EH (cell line): ENCODE measurements at regions not wholly inside any gene's neighbourhood (a gene's known extent, or its start where the extent isn't known, plus 50 kb on each side); places are given as distances from the start of the nearest gene placed in this dataset.

ENCODE experiments used
- DNase-seq: peaks from one replicate; pipeline ENCODE4 v3.0.0-alpha.2; 2015; ENCODE audit warnings: low read depth

DNA sequence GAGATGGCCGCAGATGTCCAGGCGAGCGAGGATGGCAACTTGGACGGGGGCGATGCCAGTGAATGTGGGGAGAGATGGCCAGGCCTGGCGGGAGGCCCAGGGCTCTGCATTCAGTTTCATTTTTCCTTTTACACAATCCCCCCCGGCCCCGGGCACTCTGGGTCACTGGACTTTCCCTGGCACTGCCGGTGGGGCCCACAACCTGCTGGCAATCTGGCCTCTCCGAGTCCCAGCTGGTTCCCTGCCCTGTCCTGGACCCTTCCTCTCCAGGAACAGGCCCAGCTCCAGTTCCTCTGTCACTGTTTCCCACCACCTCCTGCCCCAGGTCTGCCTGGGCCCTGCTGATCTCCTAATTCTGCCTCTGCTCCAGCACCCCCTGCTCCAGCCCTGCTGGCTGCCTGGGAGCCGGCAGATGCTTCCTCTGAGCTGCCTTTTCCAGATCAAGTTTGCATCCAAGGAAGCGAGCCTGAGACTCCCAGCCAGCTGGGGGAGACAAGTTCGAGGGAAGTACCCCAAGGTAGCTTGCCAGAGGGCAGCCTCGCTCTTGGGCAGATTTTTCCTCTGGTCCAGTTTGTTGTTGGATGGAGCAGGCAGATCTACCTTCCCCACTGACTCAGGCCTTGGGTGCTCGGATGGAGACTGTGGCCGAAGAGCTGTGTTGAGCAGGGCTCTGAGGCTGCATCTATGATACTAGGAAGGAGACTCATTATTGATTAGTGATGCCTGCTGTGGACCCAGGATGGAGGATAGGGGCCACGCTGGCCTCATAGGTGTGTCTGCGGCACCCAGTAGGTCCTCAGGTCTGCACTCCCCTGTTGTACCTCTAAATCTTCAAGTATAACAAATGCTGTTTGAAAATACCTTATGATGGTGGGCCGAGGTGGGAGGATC is 83.2 kb downstream of the CEBPB start:
- no peak for DNase-seq

- no peak for DNase-seq
Observed at GRCh38 chr20:50274570-50275430, 84.2 kb downstream of the CEBPB start.

GRCh38 chr20:50276119-50277063 is 85.8 kb downstream of the CEBPB start:
- DNase-seq: no peak

GRCh38 chr20:50277064-50277415 is 86.4 kb downstream of the CEBPB start:
- DNase-seq: no peak

- no peak for DNase-seq
Observed at GRCh38 chr20:50277460-50278376, 87.1 kb downstream of the CEBPB start.

GRCh38 chr20:50278377-50278683 is 87.7 kb downstream of the CEBPB start:
- peak; percentile 28 for DNase-seq

DNA sequence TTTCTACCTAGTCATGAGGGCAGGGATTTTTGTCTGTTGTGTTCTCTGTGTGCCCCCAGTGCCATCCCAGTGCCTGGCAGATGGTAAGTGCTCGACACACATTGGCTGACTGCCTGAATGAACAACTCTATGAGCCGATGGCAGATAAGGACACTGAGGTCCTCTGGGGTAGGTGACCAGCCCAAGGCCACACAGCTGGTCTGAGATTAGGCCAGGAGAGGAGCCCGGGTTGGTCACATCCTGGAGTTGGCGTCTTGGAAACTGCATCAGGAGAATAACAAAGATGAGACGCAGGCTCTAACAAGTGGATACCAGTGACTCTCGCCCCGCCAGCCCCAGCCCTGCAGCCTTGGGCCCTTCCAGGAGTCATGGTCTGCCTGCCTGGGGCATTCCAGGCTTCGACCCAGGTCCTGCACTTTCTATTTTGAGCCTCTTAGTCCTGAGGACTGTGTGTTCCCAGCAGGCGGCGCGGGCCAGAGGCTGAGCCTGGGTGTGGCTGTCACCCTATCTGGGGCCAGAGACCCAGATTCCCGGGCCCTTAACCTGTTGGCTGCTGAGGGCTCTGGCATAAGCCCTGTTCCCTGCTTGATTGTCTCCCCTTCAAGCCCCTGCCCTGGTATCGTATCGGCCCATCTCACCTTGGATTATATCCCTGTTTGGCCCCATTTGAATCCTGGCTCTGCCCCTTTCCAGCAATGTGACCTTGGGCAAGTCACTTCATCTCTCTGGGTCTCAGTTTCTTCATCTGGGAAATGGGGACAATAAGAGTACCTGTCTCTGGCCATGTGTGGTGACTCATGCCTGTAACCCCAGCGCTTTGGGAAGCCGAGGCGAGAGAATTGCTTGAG is 88.3 kb downstream of the CEBPB start:
- peak; percentile 56 for DNase-seq

DNA sequence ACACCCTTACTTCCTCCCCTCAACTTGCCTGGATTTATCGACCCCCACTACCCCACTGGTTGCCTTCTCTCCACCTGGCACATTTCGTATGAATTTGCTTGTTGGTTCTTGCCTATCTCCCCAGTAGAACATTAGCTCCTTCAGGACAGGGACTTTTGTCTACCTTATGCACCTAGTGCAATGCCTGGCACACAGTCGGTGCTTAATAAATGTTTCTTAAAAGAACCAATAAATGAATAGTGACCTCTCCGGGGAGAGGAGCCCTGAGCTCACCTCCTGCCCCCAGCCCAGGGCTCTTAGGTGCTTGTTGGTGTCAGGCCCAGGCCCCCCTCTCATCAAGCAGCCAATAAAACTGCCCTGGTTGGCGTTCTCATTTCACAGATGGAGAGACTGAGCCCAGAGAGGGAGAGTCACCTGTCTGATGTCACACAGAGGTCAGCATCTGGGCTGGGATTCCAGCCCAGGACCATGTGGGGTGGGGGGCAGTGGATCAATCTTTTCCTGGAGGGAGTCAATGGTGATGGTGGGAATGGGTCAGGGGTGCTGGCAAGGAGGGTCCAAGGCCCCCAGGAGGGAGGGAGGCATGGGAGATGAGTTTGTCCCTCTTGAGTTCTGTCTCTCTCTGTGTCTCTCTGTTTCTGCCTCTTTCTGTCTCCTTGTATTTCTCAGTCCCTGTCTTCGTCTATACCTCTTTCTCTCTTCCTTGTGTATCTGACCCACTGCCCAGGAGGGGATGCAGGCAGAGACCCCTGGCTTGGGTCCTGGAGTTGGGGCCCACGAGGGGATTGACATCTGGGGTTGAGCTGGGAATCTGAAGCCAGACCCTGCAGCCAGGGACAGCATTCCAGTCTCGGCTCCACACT is 89.6 kb downstream of the CEBPB start:
- no peak for DNase-seq

DNA sequence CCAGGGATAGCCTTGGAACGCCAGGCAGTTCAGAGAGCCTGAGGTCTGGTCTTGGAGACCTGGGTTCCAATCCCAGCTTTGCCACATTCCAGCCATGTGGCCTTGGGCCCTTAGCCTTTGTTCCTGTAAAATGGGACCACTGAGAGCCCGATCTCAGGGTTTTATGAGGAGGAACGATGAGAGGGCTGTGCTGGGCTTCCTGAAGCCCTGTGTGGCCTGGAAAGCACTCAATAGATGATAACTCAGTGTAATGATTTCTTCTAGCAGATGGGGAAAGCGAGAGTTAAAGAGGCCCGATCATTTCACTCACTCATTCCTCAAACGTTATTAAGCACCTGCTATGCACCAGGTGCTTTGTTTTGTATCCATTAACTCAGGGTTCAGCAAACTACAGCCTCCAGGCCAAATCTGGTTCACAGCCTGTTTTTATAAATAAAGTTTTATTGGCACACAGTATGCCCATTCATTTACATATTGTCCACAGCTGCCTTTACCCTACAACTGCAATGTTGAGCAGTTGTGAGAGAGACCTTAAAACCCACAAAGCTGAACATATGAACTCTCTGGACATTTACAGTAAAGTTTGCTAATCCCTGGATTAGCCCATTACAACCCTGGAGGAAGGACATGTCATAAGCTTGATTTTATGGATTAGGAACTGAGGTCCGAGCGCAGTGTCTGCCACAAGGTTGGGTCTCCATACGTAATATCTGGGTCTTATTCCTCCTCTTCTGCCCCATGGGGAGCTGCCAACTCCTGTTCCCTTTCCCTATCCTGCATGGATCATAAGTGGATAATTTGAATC is 90.4 kb downstream of the CEBPB start:
- DNase-seq: no peak

GRCh38 chr20:50281831-50282591 is 91.4 kb downstream of the CEBPB start:
- DNase-seq: no peak

DNA sequence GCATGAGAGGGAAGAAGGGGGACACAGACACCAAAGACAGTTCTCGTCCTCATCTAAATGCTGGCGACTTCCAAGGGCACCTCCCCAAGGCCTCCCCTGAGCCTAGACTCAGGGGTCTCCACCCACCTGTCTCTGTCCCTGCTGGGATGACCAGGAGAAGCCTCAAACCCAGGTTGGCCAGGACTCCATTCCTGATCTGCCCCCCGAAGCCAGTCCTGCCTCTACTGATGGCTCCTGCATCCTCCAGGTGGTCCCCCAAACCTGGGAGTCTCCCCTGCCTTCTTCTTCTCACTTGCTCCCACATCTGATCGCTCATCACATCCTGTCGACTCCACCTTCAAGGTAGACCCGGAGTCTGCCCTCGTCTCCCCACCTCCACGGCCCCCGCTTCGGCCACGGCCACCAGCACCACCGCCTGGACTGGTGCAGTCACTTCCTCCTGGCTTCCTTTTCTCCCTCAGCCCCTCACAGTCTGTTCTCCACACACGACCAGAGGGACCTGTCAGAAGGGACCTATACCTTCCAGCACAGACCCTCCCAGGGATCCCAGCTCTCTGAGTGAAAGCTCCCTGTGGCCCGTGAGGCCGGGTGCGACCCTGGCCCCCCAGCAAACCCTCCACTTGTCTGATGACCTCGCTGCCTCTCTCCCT is 92.1 kb downstream of the CEBPB start:
- DNase-seq: no peak

GRCh38 chr20:50283370-50283769 is 92.7 kb downstream of the CEBPB start:
- DNase-seq: no peak

- DNase-seq: peak; percentile 78
Observed at GRCh38 chr20:50283922-50284810, 93.5 kb downstream of the CEBPB start.

- peak; percentile 57 for DNase-seq
Observed at GRCh38 chr20:50284811-50285375, 94.3 kb downstream of the CEBPB start.

DNA sequence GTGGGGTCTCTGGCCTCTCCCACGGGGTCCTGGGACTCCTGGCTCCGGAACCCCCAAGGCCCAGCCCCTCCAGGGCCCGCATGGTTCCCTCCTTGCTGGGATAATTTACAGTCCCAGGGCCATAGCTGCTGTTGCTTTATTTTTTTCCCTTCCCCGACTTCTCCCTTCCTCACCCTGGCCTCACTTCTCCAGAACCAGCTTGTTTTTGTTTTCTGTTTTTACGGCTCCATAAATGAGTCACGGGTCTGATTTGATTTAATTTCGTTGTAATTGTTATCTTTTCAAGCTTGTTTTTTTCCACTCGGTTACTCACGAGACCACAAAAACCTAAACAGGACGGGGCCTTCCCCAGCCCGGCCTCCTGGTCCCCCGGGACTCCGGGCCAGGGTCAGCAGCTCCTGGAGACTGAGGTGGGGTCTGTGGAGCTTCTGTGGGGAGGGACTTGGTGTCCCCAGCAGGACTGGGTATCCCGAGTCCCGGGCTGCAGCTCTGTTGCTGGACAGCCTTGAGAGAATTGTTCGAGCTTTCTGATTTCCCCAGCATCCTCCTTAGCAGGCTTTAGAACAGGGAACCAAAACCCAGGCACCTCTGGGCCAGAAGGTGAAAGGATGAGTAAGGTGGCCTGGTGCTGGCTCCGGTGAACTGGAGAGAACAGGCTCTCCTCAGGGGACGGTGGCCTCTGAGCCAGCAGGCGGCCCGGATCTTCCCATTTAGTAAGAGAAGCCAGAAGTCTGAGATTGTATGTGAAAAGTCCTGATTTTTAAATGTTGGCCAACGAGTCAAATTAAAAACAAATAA is 94.9 kb downstream of the CEBPB start:
- DNase-seq: peak; percentile 89
